Retina (tissue), 1 donor: ENCODE measurements at regions not wholly inside any gene's neighbourhood (a gene's known extent, or its start where the extent isn't known, plus 50 kb on each side); places are given as distances from the start of the nearest gene placed in this dataset.

Source experiments
- DNase-seq: peaks from one replicate; pipeline ENCODE4 v3.0.0-alpha.2; 2016

GRCh38 chr2:10239561-10239967, 63.1 kb upstream of the HPCAL1 start:
- DNase-seq, result peak; percentile 51

- DNase-seq, result no peak
These were observed 62.5 kb upstream of the HPCAL1 start for GRCh38 chr2:10240161-10240681.

- no peak for DNase-seq
These were observed 61.6 kb upstream of the HPCAL1 start for GRCh38 chr2:10240911-10241610.

- DNase-seq, result no peak
These were observed 60.9 kb upstream of the HPCAL1 start for GRCh38 chr2:10241641-10242430.

- DNase-seq, result no peak
These were observed 60.3 kb upstream of the HPCAL1 start for GRCh38 chr2:10242451-10242850.

GRCh38 chr2:10242998-10243925, 59.4 kb upstream of the HPCAL1 start:
- DNase-seq, result no peak

GRCh38 chr2:10243926-10244270, 58.8 kb upstream of the HPCAL1 start:
- no peak for DNase-seq

GRCh38 chr2:10245021-10245420, 57.7 kb upstream of the HPCAL1 start:
- DNase-seq, result no peak

- DNase-seq, result no peak
These were observed 57.0 kb upstream of the HPCAL1 start for GRCh38 chr2:10245661-10246060.

- no peak for DNase-seq
These were observed 56.3 kb upstream of the HPCAL1 start for GRCh38 chr2:10246370-10246769.

- DNase-seq, result no peak
These were observed 55.9 kb upstream of the HPCAL1 start for GRCh38 chr2:10246831-10247230.

GRCh38 chr2:10249798-10250197, 52.9 kb upstream of the HPCAL1 start:
- DNase-seq, result no peak

- DNase-seq, result no peak
These were observed 50.5 kb upstream of the HPCAL1 start for GRCh38 chr2:10252224-10252623.

- DNase-seq, result no peak
These were observed 50.0 kb upstream of the HPCAL1 start for GRCh38 chr2:10252661-10253060.
